ENCODE measurements at regions not wholly inside any gene's neighbourhood (a gene's known extent, or its start where the extent isn't known, plus 50 kb on each side); places are given as distances from the start of the nearest gene placed in this dataset.
"Not testable (repeated sequence)": the region's sequence is repeated elsewhere in the genome, so short reads cannot be mapped to it uniquely, and the experiment has no call there.

- Histone ChIP-seq H3K27me3 (ENCODE audit: control insufficient read depth, insufficient read depth, low read length) (no peaks in the 10 kb centered on the region), H3K36me3 (ENCODE audit: control insufficient read depth, insufficient read depth, low read length) (no peaks in the 10 kb centered on the region), H3K9me3 (ENCODE audit: control insufficient read depth, insufficient read depth, low read length) (no peaks in the 10 kb centered on the region), H3K4me3 (ENCODE audit: low read length) (no peak overlapping the region), H3K27ac (ENCODE audit: low read length) (no peak overlapping the region), H3K4me1 (ENCODE audit: control insufficient read depth, insufficient read depth, low read length) (no peaks in the 10 kb centered on the region)
- no peak for DNase-seq (ENCODE audit: low read depth, low spot score)
- no CpG with 5 or more reads among the region's 7 CpGs for WGBS (ENCODE audit: insufficient coverage, insufficient read length)
These were observed 68.7 kb upstream of the KRAS start for GRCh38 chr12:25319233-25319984.

- H3K9me3 ChIP-seq (ENCODE audit: control insufficient read depth, insufficient read depth, low read length): no peaks in the 10 kb centered on the region
- H3K36me3 ChIP-seq (ENCODE audit: control insufficient read depth, insufficient read depth, low read length): no peaks in the 10 kb centered on the region
- no CpG with 5 or more reads among the region's 4 CpGs for WGBS (ENCODE audit: insufficient coverage, insufficient read length)
- H3K4me1 ChIP-seq (ENCODE audit: control insufficient read depth, insufficient read depth, low read length): no peaks in the 10 kb centered on the region
- H3K27ac ChIP-seq (ENCODE audit: low read length): no peak overlapping the region
- no peak overlapping the region for H3K4me3 ChIP-seq (ENCODE audit: low read length)
- no peak for DNase-seq (ENCODE audit: low read depth, low spot score)
- H3K27me3 ChIP-seq (ENCODE audit: control insufficient read depth, insufficient read depth, low read length): no peaks in the 10 kb centered on the region
These were observed 66.8 kb upstream of the KRAS start for GRCh38 chr12:25317553-25317952.

DNA sequence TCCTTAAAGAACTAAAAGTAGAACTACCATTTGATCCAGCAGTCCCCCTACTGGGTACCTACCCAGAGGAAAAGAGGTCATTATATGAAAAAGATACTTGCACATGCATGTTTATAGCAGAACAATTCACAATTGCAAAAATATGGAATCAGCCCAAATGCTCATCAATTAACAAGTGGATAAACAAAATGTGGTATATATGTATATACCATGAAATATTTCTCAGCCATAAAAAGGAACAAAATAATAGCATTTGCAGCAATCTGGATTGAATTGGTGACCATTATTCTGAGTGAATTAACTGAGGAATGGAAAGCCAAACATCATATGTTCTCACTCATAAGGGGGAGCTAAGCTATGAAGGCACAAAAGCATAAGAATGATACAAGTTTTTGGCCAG, 64.7 kb upstream of the KRAS start:
- no peaks in the 10 kb centered on the region for H3K36me3 ChIP-seq (ENCODE audit: control insufficient read depth, insufficient read depth, low read length)
- DNase-seq (ENCODE audit: low read depth, low spot score): no peak
- H3K27ac ChIP-seq (ENCODE audit: low read length): no peak overlapping the region
- no peaks in the 10 kb centered on the region for H3K27me3 ChIP-seq (ENCODE audit: control insufficient read depth, insufficient read depth, low read length)
- H3K4me1 ChIP-seq (ENCODE audit: control insufficient read depth, insufficient read depth, low read length): no peaks in the 10 kb centered on the region
- no peak overlapping the region for H3K4me3 ChIP-seq (ENCODE audit: low read length)
- no peaks in the 10 kb centered on the region for H3K9me3 ChIP-seq (ENCODE audit: control insufficient read depth, insufficient read depth, low read length)

GRCh38 chr12:25313266-25313990, 62.7 kb upstream of the KRAS start:
- not testable (repeated sequence) for H3K36me3 ChIP-seq (ENCODE audit: control insufficient read depth, insufficient read depth, low read length); H3K9me3 ChIP-seq (ENCODE audit: control insufficient read depth, insufficient read depth, low read length); H3K27me3 ChIP-seq (ENCODE audit: control insufficient read depth, insufficient read depth, low read length); DNase-seq (ENCODE audit: low read depth, low spot score); H3K4me1 ChIP-seq (ENCODE audit: control insufficient read depth, insufficient read depth, low read length); H3K27ac ChIP-seq (ENCODE audit: low read length); H3K4me3 ChIP-seq (ENCODE audit: low read length)
- no CpG with 5 or more reads among the region's 4 CpGs for WGBS (ENCODE audit: insufficient coverage, insufficient read length)

- no peak overlapping the region for H3K4me3 ChIP-seq (ENCODE audit: low read length)
- no peak for DNase-seq (ENCODE audit: low read depth, low spot score)
- H3K9me3 ChIP-seq (ENCODE audit: control insufficient read depth, insufficient read depth, low read length): no peaks in the 10 kb centered on the region
- H3K27me3 ChIP-seq (ENCODE audit: control insufficient read depth, insufficient read depth, low read length): no peaks in the 10 kb centered on the region
- H3K27ac ChIP-seq (ENCODE audit: low read length): no peak overlapping the region
- WGBS (ENCODE audit: insufficient coverage, insufficient read length): no CpG with 5 or more reads among the region's 3 CpGs
- no peaks in the 10 kb centered on the region for H3K4me1 ChIP-seq (ENCODE audit: control insufficient read depth, insufficient read depth, low read length)
- no peaks in the 10 kb centered on the region for H3K36me3 ChIP-seq (ENCODE audit: control insufficient read depth, insufficient read depth, low read length)
These were observed 60.8 kb upstream of the KRAS start for GRCh38 chr12:25311506-25311905.

DNA sequence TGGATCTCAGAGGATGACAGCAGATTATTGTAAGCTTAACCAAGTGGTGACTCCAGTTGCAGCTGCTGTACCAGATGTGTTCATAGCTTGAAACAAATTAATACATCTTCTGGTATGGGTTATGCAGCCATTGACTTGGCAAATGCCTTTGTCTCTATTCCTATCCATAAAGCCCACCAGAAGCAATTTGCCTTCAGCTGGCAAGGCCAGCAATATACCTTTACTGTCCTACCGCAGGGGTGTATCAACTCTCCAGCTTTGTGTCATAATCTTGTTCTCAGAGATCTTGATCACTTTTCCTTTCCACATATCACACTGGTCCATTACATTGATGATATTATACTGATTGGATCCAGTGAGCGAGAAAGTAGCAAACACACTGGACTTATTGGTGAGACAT, 59.3 kb upstream of the KRAS start:
- not testable (repeated sequence) for H3K27ac ChIP-seq (ENCODE audit: low read length); DNase-seq (ENCODE audit: low read depth, low spot score); H3K27me3 ChIP-seq (ENCODE audit: control insufficient read depth, insufficient read depth, low read length); H3K36me3 ChIP-seq (ENCODE audit: control insufficient read depth, insufficient read depth, low read length); H3K4me3 ChIP-seq (ENCODE audit: low read length); H3K4me1 ChIP-seq (ENCODE audit: control insufficient read depth, insufficient read depth, low read length); H3K9me3 ChIP-seq (ENCODE audit: control insufficient read depth, insufficient read depth, low read length)
- no CpG with 5 or more reads among the region's 2 CpGs for WGBS (ENCODE audit: insufficient coverage, insufficient read length)

- no peaks in the 10 kb centered on the region for H3K9me3 ChIP-seq (ENCODE audit: control insufficient read depth, insufficient read depth, low read length)
- no peak for DNase-seq (ENCODE audit: low read depth, low spot score)
- WGBS (ENCODE audit: insufficient coverage, insufficient read length): no CpG with 5 or more reads among the region's 1 CpG
These were observed 58.0 kb upstream of the KRAS start for GRCh38 chr12:25308756-25309155.

DNA sequence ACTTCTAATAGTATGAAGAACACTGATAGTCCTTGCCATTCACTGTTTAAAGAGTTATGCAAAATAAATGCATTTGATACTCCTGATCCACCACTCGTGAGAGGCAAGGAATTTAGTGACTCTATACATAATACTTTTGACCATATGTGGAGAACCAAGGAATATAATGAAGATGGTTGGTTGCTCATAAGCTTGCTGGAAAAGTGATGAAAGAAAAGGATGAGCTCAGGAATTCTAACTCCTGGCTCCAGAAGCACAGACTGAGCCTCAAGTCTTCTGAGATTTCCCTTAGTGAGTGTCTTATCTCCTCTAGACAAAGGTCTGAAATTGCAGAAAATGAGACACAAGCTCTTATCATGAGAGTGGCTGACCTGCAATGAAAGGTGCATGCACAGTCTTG, 57.1 kb upstream of the KRAS start:
- Histone ChIP-seq H3K27ac (ENCODE audit: low read length) (no peak overlapping the region), H3K4me1 (ENCODE audit: control insufficient read depth, insufficient read depth, low read length) (no peaks in the 10 kb centered on the region), H3K36me3 (ENCODE audit: control insufficient read depth, insufficient read depth, low read length) (no peaks in the 10 kb centered on the region), H3K4me3 (ENCODE audit: low read length) (no peak overlapping the region), H3K27me3 (ENCODE audit: control insufficient read depth, insufficient read depth, low read length) (no peaks in the 10 kb centered on the region), H3K9me3 (ENCODE audit: control insufficient read depth, insufficient read depth, low read length) (no peaks in the 10 kb centered on the region)
- no peak for DNase-seq (ENCODE audit: low read depth, low spot score)
- no CpG with 5 or more reads among the region's 1 CpG for WGBS (ENCODE audit: insufficient coverage, insufficient read length)

More at GRCh38 chr12:25308756-25309155, 58.0 kb upstream of the KRAS start:
- Histone ChIP-seq H3K4me3 (ENCODE audit: low read length) (no peak overlapping the region), H3K27me3 (ENCODE audit: control insufficient read depth, insufficient read depth, low read length) (no peaks in the 10 kb centered on the region), H3K27ac (ENCODE audit: low read length) (no peak overlapping the region), H3K36me3 (ENCODE audit: control insufficient read depth, insufficient read depth, low read length) (no peaks in the 10 kb centered on the region), H3K4me1 (ENCODE audit: control insufficient read depth, insufficient read depth, low read length) (no peaks in the 10 kb centered on the region)

DNA sequence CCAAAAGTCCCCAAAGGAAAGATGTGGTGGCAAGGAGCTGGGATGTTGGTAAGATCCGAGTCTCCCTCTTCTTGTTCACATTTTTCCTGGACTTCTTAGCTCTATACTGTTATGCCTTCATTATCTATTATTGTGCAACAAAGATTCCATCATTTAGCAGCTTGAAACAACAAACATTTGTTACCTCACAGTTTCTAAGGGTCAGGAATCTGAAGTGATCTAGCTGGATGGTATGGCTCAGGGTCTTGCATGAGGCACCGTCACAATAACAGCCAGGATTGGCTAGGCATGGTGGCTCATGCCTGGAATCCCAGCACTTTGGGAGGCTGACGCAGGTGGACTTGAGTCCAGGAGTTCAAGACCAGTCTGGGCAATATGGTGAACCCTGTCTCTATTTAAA, 51.1 kb upstream of the KRAS start:
- DNase-seq (ENCODE audit: low read depth, low spot score): no peak
- no CpG with 5 or more reads among the region's 3 CpGs for WGBS (ENCODE audit: insufficient coverage, insufficient read length)
- H3K4me3 ChIP-seq (ENCODE audit: low read length): no peak overlapping the region
- H3K9me3 ChIP-seq (ENCODE audit: control insufficient read depth, insufficient read depth, low read length): no peaks in the 10 kb centered on the region
- no peaks in the 10 kb centered on the region for H3K36me3 ChIP-seq (ENCODE audit: control insufficient read depth, insufficient read depth, low read length)
- H3K27me3 ChIP-seq (ENCODE audit: control insufficient read depth, insufficient read depth, low read length): no peaks in the 10 kb centered on the region
- H3K4me1 ChIP-seq (ENCODE audit: control insufficient read depth, insufficient read depth, low read length): no peaks in the 10 kb centered on the region
- H3K27ac ChIP-seq (ENCODE audit: low read length): no peak overlapping the region
